Ovary (tissue), 7 donors: ENCODE measurements at regions not wholly inside any gene's neighbourhood (a gene's known extent, or its start where the extent isn't known, plus 50 kb on each side); places are given as distances from the start of the nearest gene placed in this dataset.

Experiments used
- DNase-seq, 5 donors: peaks; one replicate each; pipeline ENCODE4 v3.0.0-alpha.2; 2019 to 2020
- H3K27ac ChIP-seq, 2 donors: fragments of 200-600 bp; one replicate each; pipeline versions ENCODE4 v1.5.1 to v1.8.0; 2019 to 2022
- H3K27me3 ChIP-seq: fragments of 200-600 bp; one replicate; pipeline ENCODE4 v1.8.0; 2022
- H3K36me3 ChIP-seq: fragments of 200-600 bp; sonication (generic); one replicate; pipeline ENCODE4 v1.5.1; 2019
- H3K4me1 ChIP-seq: one replicate; pipeline ENCODE4 v1.8.1; 2013; ENCODE audit warnings: mild to moderate bottlenecking, moderate library complexity; ENCODE audit not compliant: insufficient read depth
- H3K4me3 ChIP-seq: fragments of 200-600 bp; sonication (generic); one replicate; pipeline ENCODE4 v1.5.1; 2017
- H3K9me3 ChIP-seq, 2 donors: fragments of 200-600 bp in 1 of 2; sonication (generic) in 1 of 2; one replicate each; pipeline versions ENCODE4 v1.5.1 to v1.8.1; 2013 to 2019; ENCODE audit warnings: mild to moderate bottlenecking in 1 of 2, moderate library complexity in 1 of 2
- EP300 ChIP-seq: sonication (generic); formaldehyde crosslinking; IDR thresholded peaks from one replicate; pipeline ENCODE4 v1.6.1; 2017; ENCODE audit warnings: antibody characterized with exemption
- POLR2A ChIP-seq: fragments of 450-650 bp; IDR thresholded peaks from one replicate; pipeline ENCODE4 v1.6.1; 2017; ENCODE audit warnings: antibody characterized with exemption, mild to moderate bottlenecking, moderate library complexity
- WGBS, 3 donors: extraction: QIAGEN DNeasy Blood & Tissue Kit in 1 of 3; methylation state at CpG; one replicate each; pipeline versions ENCODE4 v1.1.5 to v1.1.7; 2013 to 2017; 5-methylcytosine and 5-hydroxymethylcytosine counted together
- intact Hi-C, 4 donors: fragments of 100-400 bp; cut with DNase I; formaldehyde crosslinking; loops; one replicate each; pipeline versions ENCODE4 v1.11.0 to v1.15.1; 2022 to 2023
- TF ChIP-seq, protein P1 (sequence below), 3 donors: fragments of 450-650 bp in 2 of 3; fragments of 200-600 bp in 1 of 3; IDR thresholded peaks; one replicate each; pipeline versions ENCODE4 v1.5.1 to v1.8.0; 2016 to 2022; ENCODE audit warnings: antibody characterized with exemption in 3 of 3, mild to moderate bottlenecking in 1 of 3
- donor health status: DM: no; HTN: no; CAD: no; lungs with moderate emphysema.
- donor health status: DM: no; HTN: no; CAD: no.
- donor health status: Bipolar disorder and iron deficiency.
- donor health status: DM: no; HTN: no; CAD: no.
- donor health status: DM: yes; HTN: yes; CAD: no.

DNA sequence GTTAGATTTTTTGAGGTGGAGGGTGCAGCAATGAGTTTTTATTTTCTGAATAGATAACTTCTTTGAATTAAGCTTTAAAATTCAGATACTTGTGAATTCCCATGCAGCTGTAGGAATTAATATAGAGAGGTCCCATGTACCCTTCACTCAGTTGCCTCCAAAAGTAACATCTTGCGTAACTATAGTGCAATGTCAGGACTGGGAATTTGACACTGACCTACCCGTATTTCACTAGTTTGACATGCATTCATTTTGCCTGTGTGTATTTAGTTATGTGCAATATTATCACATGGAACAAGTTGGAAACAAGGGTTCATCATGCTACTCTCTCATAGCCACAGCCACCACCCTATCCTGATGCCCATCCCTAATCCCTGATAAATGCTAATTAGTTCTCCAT is 147.1 kb upstream of the IGFBP3 start:
- WGBS, 3 donors, result 84 to 96% (median 88%) methylated on average over 2 of the region's 2 CpGs
- H3K9me3 ChIP-seq, result no peaks in the 10 kb centered on the region
- H3K27me3 ChIP-seq, result no peaks in the 10 kb centered on the region
- no peak overlapping the region for H3K4me3 ChIP-seq
- TF ChIP-seq, protein P1, sequence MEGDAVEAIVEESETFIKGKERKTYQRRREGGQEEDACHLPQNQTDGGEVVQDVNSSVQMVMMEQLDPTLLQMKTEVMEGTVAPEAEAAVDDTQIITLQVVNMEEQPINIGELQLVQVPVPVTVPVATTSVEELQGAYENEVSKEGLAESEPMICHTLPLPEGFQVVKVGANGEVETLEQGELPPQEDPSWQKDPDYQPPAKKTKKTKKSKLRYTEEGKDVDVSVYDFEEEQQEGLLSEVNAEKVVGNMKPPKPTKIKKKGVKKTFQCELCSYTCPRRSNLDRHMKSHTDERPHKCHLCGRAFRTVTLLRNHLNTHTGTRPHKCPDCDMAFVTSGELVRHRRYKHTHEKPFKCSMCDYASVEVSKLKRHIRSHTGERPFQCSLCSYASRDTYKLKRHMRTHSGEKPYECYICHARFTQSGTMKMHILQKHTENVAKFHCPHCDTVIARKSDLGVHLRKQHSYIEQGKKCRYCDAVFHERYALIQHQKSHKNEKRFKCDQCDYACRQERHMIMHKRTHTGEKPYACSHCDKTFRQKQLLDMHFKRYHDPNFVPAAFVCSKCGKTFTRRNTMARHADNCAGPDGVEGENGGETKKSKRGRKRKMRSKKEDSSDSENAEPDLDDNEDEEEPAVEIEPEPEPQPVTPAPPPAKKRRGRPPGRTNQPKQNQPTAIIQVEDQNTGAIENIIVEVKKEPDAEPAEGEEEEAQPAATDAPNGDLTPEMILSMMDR (IDR thresholded peaks at IDR 0.05), result no peak
- no peak for TF ChIP-seq POLR2A
- no peak overlapping the region for H3K27ac ChIP-seq
- peaks cover 1% of the 10 kb centered on the region for H3K4me1 ChIP-seq
- no peak for DNase-seq
- intact Hi-C loops, result no loop called here
- no peaks in the 10 kb centered on the region for H3K36me3 ChIP-seq

DNA sequence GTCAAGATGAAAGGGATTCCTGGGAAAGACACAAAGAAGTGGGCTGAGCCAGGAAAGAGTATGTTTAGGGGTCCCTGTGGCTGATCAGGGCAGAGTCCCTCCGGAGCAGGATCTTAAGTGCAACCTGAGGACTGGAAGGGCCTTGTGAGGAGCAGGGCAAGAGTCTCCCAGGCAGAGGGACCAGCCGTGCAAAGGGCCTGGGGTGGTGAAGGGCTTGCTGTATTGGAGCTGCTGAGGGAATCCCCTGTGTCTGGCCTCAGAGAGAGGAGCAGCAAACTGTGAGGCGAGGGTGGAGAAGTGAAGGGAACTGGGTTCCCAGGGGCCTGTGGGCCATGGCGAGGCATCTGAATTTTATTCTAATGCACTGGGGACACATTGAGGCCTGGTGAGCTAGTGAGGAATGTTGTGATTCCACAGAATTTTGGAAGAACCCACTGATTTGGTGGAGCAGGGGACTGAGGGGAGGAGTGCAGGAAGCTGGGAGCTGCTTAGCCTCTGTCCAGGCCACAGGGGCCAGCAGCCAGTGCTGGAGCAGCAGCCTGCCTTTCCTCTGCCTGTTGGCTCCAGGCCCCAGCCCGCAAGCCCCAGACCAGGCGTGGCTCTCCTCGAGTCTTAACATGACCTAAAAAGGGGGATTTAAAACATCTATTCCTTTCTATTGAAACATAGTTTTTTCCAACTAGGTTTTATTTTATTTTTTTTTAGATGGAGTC is 138.4 kb upstream of the IGFBP3 start:
- DNase-seq, result no peak
- intact Hi-C loops, result no loop called here
- no peak for TF ChIP-seq EP300
- TF ChIP-seq, protein P1 (IDR thresholded peaks at IDR 0.05), result no peak
- no peak for TF ChIP-seq POLR2A
- Histone ChIP-seq H3K4me1 (no peaks in the 10 kb centered on the region), H3K27me3 (no peaks in the 10 kb centered on the region), H3K27ac (no peak overlapping the region), H3K9me3 (no peaks in the 10 kb centered on the region), H3K4me3 (no peak overlapping the region), H3K36me3 (no peaks in the 10 kb centered on the region)
- 67 to 79% (median 70%) methylated on average over 7 of the region's 7 CpGs for WGBS, 3 donors

DNA sequence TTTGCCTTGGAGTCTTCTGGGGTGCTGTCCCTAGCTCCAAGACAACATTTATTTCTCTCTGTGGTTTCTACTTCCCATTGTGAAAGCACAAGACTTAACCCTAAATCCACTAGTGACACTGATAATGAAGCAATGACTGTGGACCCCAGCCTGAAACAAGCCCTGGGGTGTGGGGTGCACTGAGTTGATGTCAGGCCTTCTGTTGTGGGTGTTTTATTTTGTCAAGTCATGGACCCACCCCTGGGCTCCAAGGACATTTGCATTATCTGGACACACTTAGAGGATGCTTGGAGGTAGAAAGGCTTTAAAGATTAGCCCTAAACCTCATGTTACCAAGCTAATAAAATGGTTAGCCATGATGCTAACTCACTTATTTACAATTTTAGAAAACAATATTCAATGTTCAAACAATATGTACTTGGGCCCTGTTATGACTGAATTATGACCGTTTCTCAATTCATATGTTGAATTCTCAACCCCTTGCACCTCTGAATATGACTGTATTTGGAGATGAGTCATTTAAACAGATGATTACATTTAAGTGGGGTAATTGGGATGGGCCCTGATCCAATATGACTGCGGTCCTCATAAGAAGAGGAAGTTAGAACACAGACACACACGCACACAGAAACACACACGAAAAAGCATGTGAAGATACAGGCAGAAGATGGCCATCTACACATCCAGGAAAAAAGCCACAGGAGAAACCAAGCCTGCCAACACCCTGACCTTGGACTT is 137.2 kb upstream of the IGFBP3 start:
- H3K9me3 ChIP-seq, result no peaks in the 10 kb centered on the region
- intact Hi-C loops, result no loop called here
- DNase-seq, result no peak
- no peak for TF ChIP-seq POLR2A
- H3K27me3 ChIP-seq, result no peaks in the 10 kb centered on the region
- H3K4me3 ChIP-seq, result no peak overlapping the region
- no peaks in the 10 kb centered on the region for H3K4me1 ChIP-seq
- no peak overlapping the region for H3K27ac ChIP-seq
- WGBS, 3 donors, result 87 to 93% (median 93%) methylated on average over 4 of the region's 4 CpGs
- H3K36me3 ChIP-seq, result no peaks in the 10 kb centered on the region

DNA sequence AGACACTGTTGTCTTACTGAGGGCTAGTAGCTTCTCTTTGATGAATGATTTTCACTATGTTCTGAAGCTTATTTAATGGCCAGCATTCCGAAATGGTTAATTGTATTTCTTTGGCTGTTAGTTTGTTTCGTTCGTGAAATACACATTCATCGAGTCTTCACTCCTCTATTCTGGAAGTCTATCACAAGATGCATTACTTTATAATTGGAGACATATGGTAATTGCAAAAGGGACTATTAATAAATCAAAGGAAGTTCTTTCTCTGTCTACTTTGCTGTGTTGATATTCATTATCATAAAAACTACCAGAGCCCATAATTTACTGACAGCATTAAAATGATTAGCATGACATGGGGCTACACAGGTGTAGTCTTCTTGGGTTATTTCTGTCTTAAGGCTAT is 133.8 kb upstream of the IGFBP3 start:
- DNase-seq, result no peak
- Histone ChIP-seq H3K36me3 (no peaks in the 10 kb centered on the region), H3K27me3 (no peaks in the 10 kb centered on the region), H3K27ac (no peak overlapping the region), H3K9me3 (no peaks in the 10 kb centered on the region), H3K4me1 (no peaks in the 10 kb centered on the region), H3K4me3 (no peak overlapping the region)
- 56 to 71% (median 68%) methylated on average over 4 of the region's 4 CpGs for WGBS, 3 donors
- intact Hi-C loops, result no loop called here
- TF ChIP-seq, protein P1 (IDR thresholded peaks at IDR 0.05), result no peak
- no peak for TF ChIP-seq EP300

DNA sequence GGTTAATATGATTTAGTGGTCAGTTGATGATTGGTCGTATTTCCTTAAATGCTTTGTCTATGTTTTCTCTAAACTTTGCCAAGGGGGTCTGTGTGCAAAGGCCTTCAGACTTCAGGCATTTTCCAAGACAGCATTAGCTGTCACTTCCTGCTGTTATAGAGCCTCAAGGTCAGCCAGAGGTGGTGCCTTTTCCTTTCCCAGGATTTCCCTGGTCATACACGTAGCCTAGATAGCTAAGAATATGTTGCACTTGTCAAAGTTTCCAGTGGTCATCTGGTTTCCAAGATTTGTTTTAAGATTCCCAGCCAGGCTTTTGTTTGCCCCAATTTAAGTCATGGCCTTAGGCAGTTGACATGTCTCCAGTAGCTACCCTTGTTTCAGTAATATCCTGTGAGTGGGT is 133.2 kb upstream of the IGFBP3 start:
- no peak overlapping the region for H3K4me3 ChIP-seq
- no peaks in the 10 kb centered on the region for H3K9me3 ChIP-seq
- TF ChIP-seq, protein P1 (IDR thresholded peaks at IDR 0.05), result no peak
- TF ChIP-seq EP300, result no peak
- no peak for TF ChIP-seq POLR2A
- H3K27ac ChIP-seq, result no peak overlapping the region
- WGBS, 3 donors, result 11 to 36% (median 26%) methylated on average over 2 of the region's 2 CpGs
- H3K36me3 ChIP-seq, result no peaks in the 10 kb centered on the region
- no peaks in the 10 kb centered on the region for H3K27me3 ChIP-seq
- intact Hi-C loops, result no loop called here
- DNase-seq, result no peak
- H3K4me1 ChIP-seq, result no peaks in the 10 kb centered on the region
